HCT116 (cell line): ENCODE measurements at regions not wholly inside any gene's neighbourhood (a gene's known extent, or its start where the extent isn't known, plus 50 kb on each side); places are given as distances from the start of the nearest gene placed in this dataset.
"Not testable (repeated sequence)": the region's sequence is repeated elsewhere in the genome, so short reads cannot be mapped to it uniquely, and the experiment has no call there.

Source experiments
- ATAC-seq: fragments of 200-7000 bp; cut with Tn5 transposase; 2 replicates; pipeline ENCODE4 v1.9.1; 2020; ENCODE audit warnings: mild to moderate bottlenecking, moderate library complexity
- BruUV-seq: library from RNA; stranded (reverse); fragments of 400-500 nt; replicated peaks from 2 replicates; lab custom pipeline; 2021; lab: Mats Ljungman, UMichigan
- CTCF ChIA-PET: fragments of 300-600 bp; sonication (Branson Sonifier 250); formaldehyde crosslinking; loops from one replicate; lab custom pipeline; 2021; ENCODE audit warnings: antibody characterized with exemption; lab: Charles Lee
- POLR2A ChIA-PET: fragments of 300-600, 350-600 bp; sonication (Branson Sonifier 250); formaldehyde crosslinking; loops from one replicate; lab custom pipeline; 2021; ENCODE audit warnings: antibody characterized with exemption; lab: Charles Lee
- RAD21 ChIA-PET, 2 experiments: fragments of 300-600 bp; sonication (Branson Sonifier 250); formaldehyde crosslinking; loops; one replicate each; lab custom pipeline; 2023; ENCODE audit warnings: low total read pairs in 2 of 2; ENCODE audit not compliant: uncharacterized antibody in 2 of 2, unreplicated experiment in 2 of 2, low non-redundant PET in 1 of 2; lab: Charles Lee
- DNase-seq: peaks from one replicate; pipeline ENCODE4 v3.0.0-alpha.2; 2010; ENCODE audit warnings: low read depth, low spot score
- H2AFZ ChIP-seq: fragments of 200-600 bp; shearing (Covaris generic), sonication (generic); 2 replicates; pipeline ENCODE4 v1.6.1; 2017; ENCODE audit warnings: low read depth, mixed run types, mixed read lengths, antibody characterized with exemption, low read length; ENCODE audit not compliant: poor library complexity, severe bottlenecking
- H3K27ac ChIP-seq: 2 replicates; pipeline ENCODE4 v1.5.1; 2012; ENCODE audit warnings: low read depth, low read length
- H3K27me3 ChIP-seq: fragments of 200-600 bp; sonication (generic); 2 replicates; pipeline ENCODE4 v1.6.1; 2016; ENCODE audit warnings: mixed run types, low read length, mixed read lengths; ENCODE audit not compliant: insufficient read depth
- H3K36me3 ChIP-seq, 2 experiments: fragments of 200-500 bp in 1 of 2; fragments of 200-600 bp in 1 of 2; sonication (Bioruptor generic) in 1 of 2; sonication (generic) in 1 of 2; 2 replicates each; pipeline versions ENCODE4 v1.5.1 to v1.6.1; 2014 to 2016; ENCODE audit warnings: low read length in 2 of 2, inconsistent platforms in 1 of 2, mixed read lengths in 1 of 2, mixed run types in 1 of 2; ENCODE audit not compliant: insufficient read depth in 2 of 2, control insufficient read depth in 1 of 2
- H3K4me1 ChIP-seq, 2 experiments: fragments of 200-600 bp in 1 of 2; sonication (generic) in 1 of 2; 2 replicates each; pipeline versions ENCODE4 v1.5.1 to v1.6.1; 2012 to 2017; ENCODE audit warnings: low read length in 2 of 2, inconsistent platforms in 1 of 2, mild to moderate bottlenecking in 1 of 2, mixed read lengths in 1 of 2, mixed run types in 1 of 2, moderate library complexity in 1 of 2; ENCODE audit not compliant: insufficient read depth in 2 of 2, control insufficient read depth in 1 of 2
- H3K4me2 ChIP-seq: fragments of 200-600 bp; sonication (generic); 2 replicates; pipeline ENCODE4 v1.6.1; 2017; ENCODE audit warnings: mixed run types, low read length, mixed read lengths
- H3K4me3 ChIP-seq, 2 experiments: fragments of 200-600 bp in 1 of 2; sonication (generic) in 1 of 2; replicated peaks in 1 of 2; 2 replicates each; pipeline ENCODE4 v1.5.1; 2011 to 2016; ENCODE audit warnings: low read length in 2 of 2, control low read depth in 1 of 2, low read depth in 1 of 2, mild to moderate bottlenecking in 1 of 2, mixed read lengths in 1 of 2, mixed run types in 1 of 2
- H3K79me2 ChIP-seq: fragments of 200-600 bp; sonication (generic); 2 replicates; pipeline ENCODE4 v1.6.1; 2017; ENCODE audit warnings: mild to moderate bottlenecking, mixed run types, low read length, moderate library complexity, mixed read lengths; ENCODE audit not compliant: insufficient read depth
- H3K9ac ChIP-seq: fragments of 200-600 bp; sonication (generic); 2 replicates; pipeline ENCODE4 v1.6.1; 2016; ENCODE audit warnings: low read length, mixed read lengths
- H3K9me2 ChIP-seq: fragments of 200-600 bp; sonication (generic), shearing (Covaris generic); 2 replicates; pipeline ENCODE4 v1.6.1; 2017; ENCODE audit warnings: mixed run types, mild to moderate bottlenecking, moderate library complexity; ENCODE audit not compliant: insufficient read depth
- H3K9me3 ChIP-seq, 2 experiments: fragments of 200-500 bp in 1 of 2; fragments of 200-600 bp in 1 of 2; sonication (Bioruptor generic) in 1 of 2; sonication (generic) in 1 of 2; 2 replicates each; pipeline ENCODE4 v1.6.1; 2014 to 2017; ENCODE audit warnings: low read length in 2 of 2, mixed read lengths in 2 of 2, inconsistent platforms in 1 of 2, low read depth in 1 of 2, mild to moderate bottlenecking in 1 of 2, mixed run types in 1 of 2, moderate library complexity in 1 of 2; ENCODE audit not compliant: control insufficient read depth in 1 of 2, insufficient read depth in 1 of 2
- H4K20me1 ChIP-seq: fragments of 200-600 bp; sonication (generic), shearing (Covaris generic); 2 replicates; pipeline ENCODE4 v1.6.1; 2017; ENCODE audit warnings: mixed run types, mild to moderate bottlenecking, moderate library complexity; ENCODE audit not compliant: insufficient read depth
- EZH2phosphoT487 ChIP-seq: fragments of 200-600 bp; IDR thresholded peaks from 2 replicates; pipeline ENCODE4 v1.6.1; 2018; ENCODE audit warnings: antibody characterized with exemption, borderline replicate concordance
- JUND ChIP-seq: IDR thresholded peaks from 2 replicates; pipeline ENCODE4 v1.6.1; 2012
- POLR2AphosphoS5 ChIP-seq: IDR thresholded peaks from 2 replicates; pipeline ENCODE4 v1.6.1; 2011; ENCODE audit warnings: mild to moderate bottlenecking, low read depth, low read length, moderate library complexity
- RAD21 ChIP-seq: IDR thresholded peaks from 2 replicates; pipeline ENCODE4 v1.6.1; 2012; ENCODE audit warnings: low read depth, mild to moderate bottlenecking
- SP1 ChIP-seq: IDR thresholded peaks from 2 replicates; pipeline ENCODE4 v1.6.1; 2012; ENCODE audit warnings: low read depth
- ZBTB33 ChIP-seq: IDR thresholded peaks from 2 replicates; pipeline ENCODE4 v1.6.1; 2011; ENCODE audit warnings: mild to moderate bottlenecking, low read length, moderate library complexity; ENCODE audit not compliant: insufficient replicate concordance; ENCODE audit errors: extremely low read depth
- ZNF274 ChIP-seq: fragments of 200-500 bp; sonication (Bioruptor generic); IDR thresholded peaks from 2 replicates; pipeline ENCODE4 v1.6.1; 2014; ENCODE audit warnings: mild to moderate bottlenecking, low read depth, low read length, inconsistent platforms
- intact Hi-C: fragments of 100-400 bp; cut with micrococcal nuclease; formaldehyde crosslinking; loops from 2 replicates; pipeline ENCODE4 v1.10.0; 2022

- intact Hi-C loops, result no loop called here
- no TSS peak for BruUV-seq
- Histone ChIP-seq H3K27ac (no peak overlapping the region), H3K9me3 (peaks cover 7 to 19% of the 10 kb centered on the region in 2 experiments; a peak in 2 of 4 replicates), H3K9me2 (no peaks in the 10 kb centered on the region), H4K20me1 (no peaks in the 10 kb centered on the region), H3K79me2 (no peaks in the 10 kb centered on the region), H3K27me3 (no peaks in the 10 kb centered on the region), H2AFZ (no peak overlapping the region), H3K9ac (no peak overlapping the region), H3K4me3 (no peak overlapping the region), H3K4me1 (no peaks in the 10 kb centered on the region), H3K4me2 (no peak overlapping the region), H3K36me3 (no peaks in the 10 kb centered on the region)
- no peak for TF ChIP-seq RAD21
- no peak for TF ChIP-seq JUND
- no peak for TF ChIP-seq EZH2phosphoT487
- TF ChIP-seq SP1, result no peak
- TF ChIP-seq ZBTB33, result no peak
- TF ChIP-seq POLR2AphosphoS5, result no peak
- TF ChIP-seq ZNF274, result no peak
- ATAC-seq, result no peak
- DNase-seq, result no peak
- ChIA-PET CTCF (no interaction called here), POLR2A (no interaction called here), RAD21 (no interaction called here)
Observed at GRCh38 chr2:77590298-77590917, 68.2 kb upstream of the LRRTM4 start.

- H3K27me3 ChIP-seq, ATAC-seq, intact Hi-C loops, H4K20me1 ChIP-seq, DNase-seq, RAD21 ChIA-PET, H3K79me2 ChIP-seq, H3K9ac ChIP-seq, H2AFZ ChIP-seq, H3K9me2 ChIP-seq, H3K36me3 ChIP-seq, H3K27ac ChIP-seq, POLR2A ChIA-PET, H3K4me1 ChIP-seq, H3K4me2 ChIP-seq, BruUV-seq, H3K4me3 ChIP-seq, CTCF ChIA-PET: not testable (repeated sequence)
- H3K9me3 ChIP-seq, result peaks cover 2 to 14% of the 10 kb centered on the region in 2 experiments; a peak in 2 of 4 replicates
Observed at GRCh38 chr2:77592955-77593354, 70.8 kb upstream of the LRRTM4 start.
